Esophagus muscularis mucosa (tissue), 4 donors: ENCODE measurements at regions not wholly inside any gene's neighbourhood (a gene's known extent, or its start where the extent isn't known, plus 50 kb on each side); places are given as distances from the start of the nearest gene placed in this dataset.

ENCODE experiments used
- CTCF ChIP-seq, 3 experiments: fragments of 200-600 bp in 2 of 3; fragments of 450-650 bp in 1 of 3; sonication (generic) in 2 of 3; IDR thresholded peaks; one replicate each; pipeline ENCODE4 v1.5.1; 2017 to 2019; ENCODE audit warnings: antibody characterized with exemption in 3 of 3, mild to moderate bottlenecking in 2 of 3, moderate library complexity in 1 of 3
- EP300 ChIP-seq: sonication (generic); formaldehyde crosslinking; IDR thresholded peaks from one replicate; pipeline ENCODE4 v1.6.1; 2017; ENCODE audit warnings: antibody characterized with exemption
- POLR2A ChIP-seq: fragments of 450-650 bp; IDR thresholded peaks from one replicate; pipeline ENCODE4 v1.6.1; 2017; ENCODE audit warnings: antibody characterized with exemption, moderate library complexity, mild to moderate bottlenecking, low read depth
- POLR2AphosphoS5 ChIP-seq, 2 donors: sonication (generic); formaldehyde crosslinking; IDR thresholded peaks; one replicate each; pipeline ENCODE4 v1.6.1; 2017; ENCODE audit warnings: antibody characterized with exemption in 2 of 2

GRCh38 chrX:46324166-46324565 lies 221.1 kb downstream of the ZNF674 start:
- TF ChIP-seq CTCF (IDR thresholded peaks at IDR 0.05) = no peak
- TF ChIP-seq POLR2A = no peak
- TF ChIP-seq POLR2AphosphoS5 (IDR thresholded peaks at IDR 0.05) = no peak
- TF ChIP-seq EP300 = no peak
